ENCODE measurements at regions not wholly inside any gene's neighbourhood (a gene's known extent, or its start where the extent isn't known, plus 50 kb on each side); places are given as distances from the start of the nearest gene placed in this dataset.
"Not testable (repeated sequence)": the region's sequence is repeated elsewhere in the genome, so short reads cannot be mapped to it uniquely, and the experiment has no call there.

- H3K4me3 ChIP-seq (ENCODE audit: low read depth in 1 of 2, low read length in 2 of 2); H3K9me3 ChIP-seq (ENCODE audit: control insufficient read depth in 2 of 2, insufficient read depth in 1 of 2, low read depth in 1 of 2, low read length in 1 of 2); H3K4me1 ChIP-seq (ENCODE audit: control insufficient read depth in 2 of 2, insufficient read depth in 2 of 2, low read length in 1 of 2); H3K27ac ChIP-seq (ENCODE audit: low read depth in 2 of 2, low read length in 1 of 2); H3K36me3 ChIP-seq (ENCODE audit: control insufficient read depth in 2 of 2, insufficient read depth in 2 of 2, low read length in 1 of 2); H3K27me3 ChIP-seq (ENCODE audit: control insufficient read depth in 1 of 2, insufficient read depth in 2 of 2, low read length in 2 of 2): not testable (repeated sequence)
- WGBS, 2 donors: 96 to 98% methylated on average over 1 of the region's 1 CpG
Measured at GRCh38 chr20:40878099-40878498, 150.5 kb upstream of the TOP1 start.

GRCh38 chr20:40880063-40880728 is 148.4 kb upstream of the TOP1 start:
- WGBS, 2 donors: 47 to 53% methylated on average over 3 of the region's 3 CpGs
- H3K27me3 ChIP-seq (ENCODE audit: control insufficient read depth in 1 of 2, insufficient read depth in 2 of 2, low read length in 2 of 2): no peaks in the 10 kb centered on the region
- no peaks in the 10 kb centered on the region for H3K9me3 ChIP-seq (ENCODE audit: control insufficient read depth in 2 of 2, insufficient read depth in 1 of 2, low read depth in 1 of 2, low read length in 1 of 2)

GRCh38 chr20:40880729-40881109 is 147.9 kb upstream of the TOP1 start:
- H3K9me3 ChIP-seq (ENCODE audit: control insufficient read depth in 2 of 2, insufficient read depth in 1 of 2, low read depth in 1 of 2, low read length in 1 of 2): no peaks in the 10 kb centered on the region
- H3K36me3 ChIP-seq (ENCODE audit: control insufficient read depth in 2 of 2, insufficient read depth in 2 of 2, low read length in 1 of 2): no peaks in the 10 kb centered on the region
- WGBS, 2 donors: 37 to 52% methylated on average over 2 of the region's 2 CpGs
- no peak overlapping the region for H3K4me3 ChIP-seq (ENCODE audit: low read depth in 1 of 2, low read length in 2 of 2)
- no peaks in the 10 kb centered on the region for H3K27me3 ChIP-seq (ENCODE audit: control insufficient read depth in 1 of 2, insufficient read depth in 2 of 2, low read length in 2 of 2)
- H3K4me1 ChIP-seq (ENCODE audit: control insufficient read depth in 2 of 2, insufficient read depth in 2 of 2, low read length in 1 of 2): peaks cover 0 to 2% of the 10 kb centered on the region in 2 donors
- peak overlapping the region in 1 of 2 donors; percentile 48 for H3K27ac ChIP-seq (ENCODE audit: low read depth in 2 of 2, low read length in 1 of 2)

More at GRCh38 chr20:40880063-40880728, 148.4 kb upstream of the TOP1 start:
- peak overlapping the region in 1 of 2 donors; percentile 48 for H3K27ac ChIP-seq (ENCODE audit: low read depth in 2 of 2, low read length in 1 of 2)
- H3K4me1 ChIP-seq (ENCODE audit: control insufficient read depth in 2 of 2, insufficient read depth in 2 of 2, low read length in 1 of 2): peaks cover 0 to 2% of the 10 kb centered on the region in 2 donors
- no peak overlapping the region for H3K4me3 ChIP-seq (ENCODE audit: low read depth in 1 of 2, low read length in 2 of 2)
- no peaks in the 10 kb centered on the region for H3K36me3 ChIP-seq (ENCODE audit: control insufficient read depth in 2 of 2, insufficient read depth in 2 of 2, low read length in 1 of 2)

GRCh38 chr20:40882152-40882551 is 146.5 kb upstream of the TOP1 start:
- peaks cover 0 to 4% of the 10 kb centered on the region in 2 donors for H3K4me1 ChIP-seq (ENCODE audit: control insufficient read depth in 2 of 2, insufficient read depth in 2 of 2, low read length in 1 of 2)
- H3K9me3 ChIP-seq (ENCODE audit: control insufficient read depth in 2 of 2, insufficient read depth in 1 of 2, low read depth in 1 of 2, low read length in 1 of 2): no peaks in the 10 kb centered on the region
- H3K27ac ChIP-seq (ENCODE audit: low read depth in 2 of 2, low read length in 1 of 2): no peak overlapping the region
- no peak overlapping the region for H3K4me3 ChIP-seq (ENCODE audit: low read depth in 1 of 2, low read length in 2 of 2)
- no peaks in the 10 kb centered on the region for H3K36me3 ChIP-seq (ENCODE audit: control insufficient read depth in 2 of 2, insufficient read depth in 2 of 2, low read length in 1 of 2)
- 61 to 72% methylated on average over 4 of the region's 4 CpGs for WGBS, 2 donors
- H3K27me3 ChIP-seq (ENCODE audit: control insufficient read depth in 1 of 2, insufficient read depth in 2 of 2, low read length in 2 of 2): no peaks in the 10 kb centered on the region

- H3K9me3 ChIP-seq (ENCODE audit: control insufficient read depth in 2 of 2, insufficient read depth in 1 of 2, low read depth in 1 of 2, low read length in 1 of 2): no peaks in the 10 kb centered on the region
- H3K27ac ChIP-seq (ENCODE audit: low read depth in 2 of 2, low read length in 1 of 2): no peak overlapping the region
- WGBS, 2 donors: 29 to 46% methylated on average over 2 of the region's 2 CpGs
- H3K4me1 ChIP-seq (ENCODE audit: control insufficient read depth in 2 of 2, insufficient read depth in 2 of 2, low read length in 1 of 2): peaks cover 0 to 4% of the 10 kb centered on the region in 2 donors
- H3K27me3 ChIP-seq (ENCODE audit: control insufficient read depth in 1 of 2, insufficient read depth in 2 of 2, low read length in 2 of 2): no peaks in the 10 kb centered on the region
- H3K36me3 ChIP-seq (ENCODE audit: control insufficient read depth in 2 of 2, insufficient read depth in 2 of 2, low read length in 1 of 2): no peaks in the 10 kb centered on the region
- H3K4me3 ChIP-seq (ENCODE audit: low read depth in 1 of 2, low read length in 2 of 2): no peak overlapping the region
Measured at GRCh38 chr20:40883097-40883496, 145.5 kb upstream of the TOP1 start.

- Histone ChIP-seq H3K36me3 (ENCODE audit: control insufficient read depth in 2 of 2, insufficient read depth in 2 of 2, low read length in 1 of 2) (no peaks in the 10 kb centered on the region), H3K4me1 (ENCODE audit: control insufficient read depth in 2 of 2, insufficient read depth in 2 of 2, low read length in 1 of 2) (peaks cover 0 to 2% of the 10 kb centered on the region in 2 donors), H3K27me3 (ENCODE audit: control insufficient read depth in 1 of 2, insufficient read depth in 2 of 2, low read length in 2 of 2) (no peaks in the 10 kb centered on the region), H3K9me3 (ENCODE audit: control insufficient read depth in 2 of 2, insufficient read depth in 1 of 2, low read depth in 1 of 2, low read length in 1 of 2) (no peaks in the 10 kb centered on the region), H3K27ac (ENCODE audit: low read depth in 2 of 2, low read length in 1 of 2) (no peak overlapping the region), H3K4me3 (ENCODE audit: low read depth in 1 of 2, low read length in 2 of 2) (no peak overlapping the region)
- WGBS, 2 donors: 26 to 45% methylated on average over 13 of the region's 13 CpGs
Measured at GRCh38 chr20:40887105-40887504, 141.5 kb upstream of the TOP1 start.

GRCh38 chr20:40889266-40889665 is 139.4 kb upstream of the TOP1 start:
- not testable (repeated sequence) for H3K27ac ChIP-seq (ENCODE audit: low read depth in 2 of 2, low read length in 1 of 2); H3K27me3 ChIP-seq (ENCODE audit: control insufficient read depth in 1 of 2, insufficient read depth in 2 of 2, low read length in 2 of 2); H3K4me1 ChIP-seq (ENCODE audit: control insufficient read depth in 2 of 2, insufficient read depth in 2 of 2, low read length in 1 of 2); H3K4me3 ChIP-seq (ENCODE audit: low read depth in 1 of 2, low read length in 2 of 2); H3K36me3 ChIP-seq (ENCODE audit: control insufficient read depth in 2 of 2, insufficient read depth in 2 of 2, low read length in 1 of 2); H3K9me3 ChIP-seq (ENCODE audit: control insufficient read depth in 2 of 2, insufficient read depth in 1 of 2, low read depth in 1 of 2, low read length in 1 of 2)
- 81 to 88% methylated on average over 3 of the region's 3 CpGs for WGBS, 2 donors

GRCh38 chr20:40890181-40890580 is 138.4 kb upstream of the TOP1 start:
- 98 to 100% methylated on average over 2 of the region's 2 CpGs for WGBS, 2 donors
- no peaks in the 10 kb centered on the region for H3K9me3 ChIP-seq (ENCODE audit: control insufficient read depth in 2 of 2, insufficient read depth in 1 of 2, low read depth in 1 of 2, low read length in 1 of 2)
- no peak overlapping the region for H3K27ac ChIP-seq (ENCODE audit: low read depth in 2 of 2, low read length in 1 of 2)
- H3K27me3 ChIP-seq (ENCODE audit: control insufficient read depth in 1 of 2, insufficient read depth in 2 of 2, low read length in 2 of 2): no peaks in the 10 kb centered on the region
- no peaks in the 10 kb centered on the region for H3K36me3 ChIP-seq (ENCODE audit: control insufficient read depth in 2 of 2, insufficient read depth in 2 of 2, low read length in 1 of 2)
- H3K4me1 ChIP-seq (ENCODE audit: control insufficient read depth in 2 of 2, insufficient read depth in 2 of 2, low read length in 1 of 2): peaks cover 0 to 2% of the 10 kb centered on the region in 2 donors
- H3K4me3 ChIP-seq (ENCODE audit: low read depth in 1 of 2, low read length in 2 of 2): no peak overlapping the region

- Histone ChIP-seq H3K36me3 (ENCODE audit: control insufficient read depth in 2 of 2, insufficient read depth in 2 of 2, low read length in 1 of 2) (no peaks in the 10 kb centered on the region), H3K4me1 (ENCODE audit: control insufficient read depth in 2 of 2, insufficient read depth in 2 of 2, low read length in 1 of 2) (peaks cover 0 to 2% of the 10 kb centered on the region in 2 donors), H3K4me3 (ENCODE audit: low read depth in 1 of 2, low read length in 2 of 2) (no peak overlapping the region), H3K27me3 (ENCODE audit: control insufficient read depth in 1 of 2, insufficient read depth in 2 of 2, low read length in 2 of 2) (no peaks in the 10 kb centered on the region), H3K9me3 (ENCODE audit: control insufficient read depth in 2 of 2, insufficient read depth in 1 of 2, low read depth in 1 of 2, low read length in 1 of 2) (no peaks in the 10 kb centered on the region), H3K27ac (ENCODE audit: low read depth in 2 of 2, low read length in 1 of 2) (no peak overlapping the region)
Measured at GRCh38 chr20:40890635-40891034, 138.0 kb upstream of the TOP1 start.

- Histone ChIP-seq H3K9me3 (ENCODE audit: control insufficient read depth in 2 of 2, insufficient read depth in 1 of 2, low read depth in 1 of 2, low read length in 1 of 2) (no peaks in the 10 kb centered on the region), H3K27ac (ENCODE audit: low read depth in 2 of 2, low read length in 1 of 2) (no peak overlapping the region), H3K27me3 (ENCODE audit: control insufficient read depth in 1 of 2, insufficient read depth in 2 of 2, low read length in 2 of 2) (no peaks in the 10 kb centered on the region), H3K4me3 (ENCODE audit: low read depth in 1 of 2, low read length in 2 of 2) (no peak overlapping the region), H3K36me3 (ENCODE audit: control insufficient read depth in 2 of 2, insufficient read depth in 2 of 2, low read length in 1 of 2) (no peaks in the 10 kb centered on the region), H3K4me1 (ENCODE audit: control insufficient read depth in 2 of 2, insufficient read depth in 2 of 2, low read length in 1 of 2) (peaks cover 0 to 2% of the 10 kb centered on the region in 2 donors)
Measured at GRCh38 chr20:40891351-40891750, 137.3 kb upstream of the TOP1 start.
